ENCODE measurements at regions not wholly inside any gene's neighbourhood (a gene's known extent, or its start where the extent isn't known, plus 50 kb on each side); places are given as distances from the start of the nearest gene placed in this dataset.

GRCh38 chr4:153062652-153063168 is 126.6 kb downstream of the FHDC1 start:
- peaks cover 18% of the 10 kb centered on the region for H3K27me3 Mint-ChIP-seq (ENCODE audit: insufficient read depth)
- TF ChIP-seq, protein P1, sequence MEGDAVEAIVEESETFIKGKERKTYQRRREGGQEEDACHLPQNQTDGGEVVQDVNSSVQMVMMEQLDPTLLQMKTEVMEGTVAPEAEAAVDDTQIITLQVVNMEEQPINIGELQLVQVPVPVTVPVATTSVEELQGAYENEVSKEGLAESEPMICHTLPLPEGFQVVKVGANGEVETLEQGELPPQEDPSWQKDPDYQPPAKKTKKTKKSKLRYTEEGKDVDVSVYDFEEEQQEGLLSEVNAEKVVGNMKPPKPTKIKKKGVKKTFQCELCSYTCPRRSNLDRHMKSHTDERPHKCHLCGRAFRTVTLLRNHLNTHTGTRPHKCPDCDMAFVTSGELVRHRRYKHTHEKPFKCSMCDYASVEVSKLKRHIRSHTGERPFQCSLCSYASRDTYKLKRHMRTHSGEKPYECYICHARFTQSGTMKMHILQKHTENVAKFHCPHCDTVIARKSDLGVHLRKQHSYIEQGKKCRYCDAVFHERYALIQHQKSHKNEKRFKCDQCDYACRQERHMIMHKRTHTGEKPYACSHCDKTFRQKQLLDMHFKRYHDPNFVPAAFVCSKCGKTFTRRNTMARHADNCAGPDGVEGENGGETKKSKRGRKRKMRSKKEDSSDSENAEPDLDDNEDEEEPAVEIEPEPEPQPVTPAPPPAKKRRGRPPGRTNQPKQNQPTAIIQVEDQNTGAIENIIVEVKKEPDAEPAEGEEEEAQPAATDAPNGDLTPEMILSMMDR (IDR thresholded peaks at IDR 0.05) = no peak
- no peak overlapping the region for H3K4me3 Mint-ChIP-seq
- no peak overlapping the region for H3K27ac Mint-ChIP-seq
- H3K36me3 Mint-ChIP-seq (ENCODE audit: low read depth) = no peaks in the 10 kb centered on the region
- H3K9me3 Mint-ChIP-seq = no peaks in the 10 kb centered on the region
- no peak for DNase-seq
- H3K4me1 Mint-ChIP-seq (ENCODE audit: low read depth) = peaks cover 8% of the 10 kb centered on the region

- H3K27ac Mint-ChIP-seq = no peak overlapping the region
These were observed 127.4 kb downstream of the FHDC1 start for GRCh38 chr4:153063490-153063889.

DNA sequence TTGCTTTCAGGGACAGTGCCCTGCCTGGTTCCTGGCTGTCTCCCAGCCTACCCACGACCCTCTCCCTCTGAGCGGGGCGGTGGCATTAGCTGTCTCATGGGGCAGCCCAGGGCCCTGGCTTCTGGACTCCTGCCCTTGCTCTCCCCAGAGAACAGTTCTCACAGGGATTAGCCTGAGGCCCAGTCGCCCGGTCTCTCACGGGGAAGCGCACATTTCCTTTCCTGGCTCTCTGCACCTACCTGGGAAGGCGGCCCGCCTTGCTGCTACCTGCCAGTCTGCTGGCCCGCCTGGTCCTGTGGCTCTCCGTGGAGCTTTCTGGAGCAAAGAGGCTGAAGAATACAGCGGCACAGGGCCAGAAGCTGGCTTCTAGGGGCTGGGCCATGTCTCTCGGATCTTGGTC is 128.4 kb downstream of the FHDC1 start:
- TF ChIP-seq, protein P1 (IDR thresholded peaks at IDR 0.05) = no peak
- no peak for DNase-seq
- Mint-ChIP-seq H3K4me3 (no peak overlapping the region), H3K4me1 (ENCODE audit: low read depth) (peaks cover 11% of the 10 kb centered on the region), H3K27ac (no peak overlapping the region), H3K27me3 (ENCODE audit: insufficient read depth) (peaks cover 10% of the 10 kb centered on the region), H3K36me3 (ENCODE audit: low read depth) (no peaks in the 10 kb centered on the region), H3K9me3 (no peaks in the 10 kb centered on the region)

More at GRCh38 chr4:153063490-153063889, 127.4 kb downstream of the FHDC1 start:
- TF ChIP-seq, protein P1 (IDR thresholded peaks at IDR 0.05) = no peak
- H3K9me3 Mint-ChIP-seq = no peaks in the 10 kb centered on the region
- peaks cover 13% of the 10 kb centered on the region for H3K27me3 Mint-ChIP-seq (ENCODE audit: insufficient read depth)
- no peaks in the 10 kb centered on the region for H3K36me3 Mint-ChIP-seq (ENCODE audit: low read depth)
- no peak for DNase-seq
- peaks cover 11% of the 10 kb centered on the region for H3K4me1 Mint-ChIP-seq (ENCODE audit: low read depth)
- no peak overlapping the region for H3K4me3 Mint-ChIP-seq

GRCh38 chr4:153065276-153065675 is 129.2 kb downstream of the FHDC1 start:
- Mint-ChIP-seq H3K4me1 (ENCODE audit: low read depth) (peaks cover 11% of the 10 kb centered on the region), H3K9me3 (no peaks in the 10 kb centered on the region), H3K36me3 (ENCODE audit: low read depth) (no peaks in the 10 kb centered on the region), H3K4me3 (no peak overlapping the region), H3K27ac (no peak overlapping the region), H3K27me3 (ENCODE audit: insufficient read depth) (peaks cover 10% of the 10 kb centered on the region)
- DNase-seq = no peak
- TF ChIP-seq, protein P1 (IDR thresholded peaks at IDR 0.05) = no peak

GRCh38 chr4:153067376-153067775 is 131.3 kb downstream of the FHDC1 start:
- peaks cover 18% of the 10 kb centered on the region for H3K27me3 Mint-ChIP-seq (ENCODE audit: insufficient read depth)
- no peaks in the 10 kb centered on the region for H3K9me3 Mint-ChIP-seq
- no peak overlapping the region for H3K4me3 Mint-ChIP-seq
- peaks cover 11% of the 10 kb centered on the region for H3K4me1 Mint-ChIP-seq (ENCODE audit: low read depth)
- DNase-seq = peak; percentile 8
- H3K36me3 Mint-ChIP-seq (ENCODE audit: low read depth) = peaks cover 5% of the 10 kb centered on the region; the same call in 1 of the 2 replicates
- H3K27ac Mint-ChIP-seq = no peak overlapping the region
- TF ChIP-seq, protein P1 (IDR thresholded peaks at IDR 0.05) = no peak

GRCh38 chr4:153068751-153069150 is 132.6 kb downstream of the FHDC1 start:
- H3K4me1 Mint-ChIP-seq (ENCODE audit: low read depth) = peaks cover 11% of the 10 kb centered on the region
- TF ChIP-seq, protein P1 (IDR thresholded peaks at IDR 0.05) = no peak
- H3K27me3 Mint-ChIP-seq (ENCODE audit: insufficient read depth) = peaks cover 11% of the 10 kb centered on the region
- peaks cover 5% of the 10 kb centered on the region; the same call in 1 of the 2 replicates for H3K36me3 Mint-ChIP-seq (ENCODE audit: low read depth)
- no peak overlapping the region for H3K4me3 Mint-ChIP-seq
- H3K27ac Mint-ChIP-seq = no peak overlapping the region
- H3K9me3 Mint-ChIP-seq = no peaks in the 10 kb centered on the region
- no peak for DNase-seq
